Liver (tissue), 3 donors: ENCODE measurements at regions not wholly inside any gene's neighbourhood (a gene's known extent, or its start where the extent isn't known, plus 50 kb on each side); places are given as distances from the start of the nearest gene placed in this dataset.

Source experiments
- CTCF ChIP-seq: fragments of 150-350 bp; IDR thresholded peaks from 2 replicates; pipeline ENCODE4 v1.5.1; 2017; ENCODE audit warnings: improper control_type of control experiment, low read depth, low read length; ENCODE audit not compliant: missing input control
- EGR1 ChIP-seq, 2 donors: IDR thresholded peaks; 2 replicates each; pipeline ENCODE4 v1.6.1; 2016 to 2018; ENCODE audit warnings: antibody characterized with exemption in 2 of 2, low read depth in 2 of 2
- donor health status: healthy.
- donor health status: healthy.

- TF ChIP-seq CTCF (no peak), EGR1 (IDR thresholded peaks at IDR 0.05; ENCODE audit: low read depth in 2 of 2) (no peak)
Observed at GRCh38 chr1:190908246-190908645, 430.6 kb upstream of the BRINP3 start.
